HepG2 (cell line): ENCODE measurements at regions not wholly inside any gene's neighbourhood (a gene's known extent, or its start where the extent isn't known, plus 50 kb on each side); places are given as distances from the start of the nearest gene placed in this dataset.

Experiments
- IKZF1 ChIP-seq: fragments of 450-650 bp; IDR thresholded peaks from 2 replicates; pipeline ENCODE4 v1.7.1; 2016
- MTA1 ChIP-seq: sonication (generic); formaldehyde crosslinking; IDR thresholded peaks from 2 replicates; pipeline ENCODE4 v1.4.0; 2020; ENCODE audit warnings: missing genetic modification reagents, mild to moderate bottlenecking, borderline replicate concordance
- TF ChIP-seq, protein P1 (sequence below): sonication (generic); formaldehyde crosslinking; IDR thresholded peaks from 2 replicates; pipeline ENCODE4 v1.4.0; 2020; ENCODE audit warnings: mild to moderate bottlenecking, missing genetic modification reagents
- TF ChIP-seq, protein P2 (sequence below): sonication (generic); formaldehyde crosslinking; IDR thresholded peaks from 2 replicates; pipeline ENCODE4 v1.5.0; 2020; ENCODE audit warnings: missing genetic modification reagents
- TF ChIP-seq, protein P3 (sequence below): sonication (generic); formaldehyde crosslinking; IDR thresholded peaks from 2 replicates; pipeline ENCODE4 v1.4.0; 2020; ENCODE audit warnings: missing genetic modification reagents, borderline replicate concordance
- TF ChIP-seq, protein P4 (sequence below): sonication (generic); formaldehyde crosslinking; IDR thresholded peaks from 2 replicates; pipeline ENCODE4 v1.5.1; 2020; ENCODE audit warnings: mild to moderate bottlenecking, missing genetic modification reagents, borderline replicate concordance
- TF ChIP-seq, protein P5 (sequence below): sonication (generic); formaldehyde crosslinking; IDR thresholded peaks from 2 replicates; pipeline ENCODE4 v1.5.0; 2020; ENCODE audit warnings: mild to moderate bottlenecking, low read depth, missing genetic modification reagents, borderline replicate concordance
- TF ChIP-seq, protein P6 (sequence below): fragments of 450-650 bp; IDR thresholded peaks from 2 replicates; pipeline ENCODE4 v1.6.1; 2017; ENCODE audit warnings: mild to moderate bottlenecking

DNA sequence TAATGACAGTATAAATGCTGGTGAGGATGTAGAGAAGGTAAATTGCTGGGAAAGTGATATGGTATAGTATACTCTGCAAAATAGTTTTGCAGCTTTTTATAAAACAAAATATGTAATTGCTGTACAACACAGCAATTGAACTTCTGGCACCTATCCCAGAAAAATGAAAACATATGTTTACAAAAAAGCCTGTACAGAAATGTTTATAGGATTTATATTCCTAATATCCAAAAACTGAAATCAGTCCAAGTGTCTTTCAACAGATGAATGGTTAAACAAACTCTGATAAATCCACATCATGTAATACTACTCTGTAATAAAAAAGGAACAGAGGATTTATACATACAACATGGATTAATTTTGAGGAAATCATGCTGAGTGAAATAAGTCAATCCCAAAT is 198.4 kb upstream of the ACTRT1 start (continued):
- TF ChIP-seq, protein P1, sequence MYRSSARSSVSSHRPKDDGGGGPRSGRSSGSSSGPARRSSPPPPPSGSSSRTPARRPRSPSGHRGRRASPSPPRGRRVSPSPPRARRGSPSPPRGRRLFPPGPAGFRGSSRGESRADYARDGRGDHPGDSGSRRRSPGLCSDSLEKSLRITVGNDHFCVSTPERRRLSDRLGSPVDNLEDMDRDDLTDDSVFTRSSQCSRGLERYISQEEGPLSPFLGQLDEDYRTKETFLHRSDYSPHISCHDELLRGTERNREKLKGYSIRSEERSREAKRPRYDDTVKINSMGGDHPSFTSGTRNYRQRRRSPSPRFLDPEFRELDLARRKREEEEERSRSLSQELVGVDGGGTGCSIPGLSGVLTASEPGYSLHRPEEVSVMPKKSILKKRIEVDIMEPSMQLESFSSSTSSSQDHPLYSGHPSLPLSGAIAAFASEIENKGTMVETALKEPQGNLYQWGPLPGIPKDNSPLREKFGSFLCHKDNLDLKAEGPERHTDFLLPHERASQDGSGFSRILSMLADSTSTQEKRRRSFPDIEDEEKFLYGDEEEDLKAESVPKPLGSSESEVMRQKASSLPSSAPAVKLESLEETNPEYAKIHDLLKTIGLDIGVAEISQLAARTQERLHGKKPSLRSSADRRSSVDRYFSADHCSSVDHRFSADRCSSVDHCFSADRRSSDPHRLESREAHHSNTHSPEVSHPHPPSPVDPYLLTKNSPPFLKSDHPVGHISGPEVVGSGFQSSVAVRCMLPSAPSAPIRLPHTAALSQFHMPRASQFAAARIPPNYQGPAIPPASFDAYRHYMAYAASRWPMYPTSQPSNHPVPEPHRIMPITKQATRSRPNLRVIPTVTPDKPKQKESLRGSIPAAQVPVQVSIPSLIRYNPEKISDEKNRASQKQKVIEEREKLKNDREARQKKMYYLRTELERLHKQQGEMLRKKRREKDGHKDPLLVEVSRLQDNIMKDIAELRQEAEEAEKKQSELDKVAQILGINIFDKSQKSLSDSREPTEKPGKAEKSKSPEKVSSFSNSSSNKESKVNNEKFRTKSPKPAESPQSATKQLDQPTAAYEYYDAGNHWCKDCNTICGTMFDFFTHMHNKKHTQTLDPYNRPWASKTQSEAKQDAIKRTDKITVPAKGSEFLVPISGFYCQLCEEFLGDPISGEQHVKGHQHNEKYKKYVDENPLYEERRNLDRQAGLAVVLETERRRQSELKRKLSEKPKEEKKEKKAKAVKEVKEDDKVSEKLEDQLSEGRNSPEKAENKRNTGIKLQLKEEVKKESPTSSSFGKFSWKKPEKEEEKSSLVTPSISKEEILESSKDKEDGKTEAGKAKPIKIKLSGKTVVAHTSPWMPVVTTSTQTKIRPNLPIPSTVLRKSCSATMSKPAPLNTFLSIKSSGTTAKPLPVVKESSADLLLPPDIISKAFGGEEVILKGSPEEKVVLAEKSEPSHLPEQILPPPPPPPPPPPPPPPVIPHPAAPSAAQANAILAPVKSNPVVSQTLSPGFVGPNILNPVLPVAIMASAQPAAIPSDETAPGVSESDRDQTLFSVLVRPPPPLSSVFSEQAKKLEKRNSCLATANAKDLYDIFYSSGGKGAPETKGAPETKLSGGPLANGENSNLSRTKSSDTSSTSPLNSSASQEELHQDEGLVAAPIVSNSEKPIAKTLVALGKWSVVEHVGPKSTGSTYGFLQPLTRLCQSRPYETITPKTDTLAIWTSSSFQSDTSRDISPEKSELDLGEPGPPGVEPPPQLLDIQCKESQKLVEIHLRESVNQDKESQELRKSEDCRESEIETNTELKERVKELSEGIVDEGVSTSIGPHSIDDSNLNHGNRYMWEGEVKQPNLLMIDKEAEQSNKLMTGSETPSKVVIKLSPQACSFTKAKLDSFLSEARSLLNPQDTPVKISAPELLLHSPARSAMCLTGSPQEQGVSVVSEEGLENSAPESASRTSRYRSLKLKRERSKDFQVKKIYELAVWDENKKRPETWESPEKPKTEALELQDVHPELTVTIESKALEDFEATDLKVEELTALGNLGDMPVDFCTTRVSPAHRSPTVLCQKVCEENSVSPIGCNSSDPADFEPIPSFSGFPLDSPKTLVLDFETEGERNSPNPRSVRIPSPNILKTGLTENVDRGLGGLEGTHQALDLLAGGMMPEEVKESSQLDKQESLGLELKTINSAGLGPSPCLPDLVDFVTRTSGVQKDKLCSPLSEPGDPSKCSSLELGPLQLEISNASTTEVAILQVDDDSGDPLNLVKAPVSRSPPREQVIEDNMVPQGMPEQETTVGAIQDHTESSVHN (CRISPR knock-in tag): no peak
- TF ChIP-seq, protein P2, sequence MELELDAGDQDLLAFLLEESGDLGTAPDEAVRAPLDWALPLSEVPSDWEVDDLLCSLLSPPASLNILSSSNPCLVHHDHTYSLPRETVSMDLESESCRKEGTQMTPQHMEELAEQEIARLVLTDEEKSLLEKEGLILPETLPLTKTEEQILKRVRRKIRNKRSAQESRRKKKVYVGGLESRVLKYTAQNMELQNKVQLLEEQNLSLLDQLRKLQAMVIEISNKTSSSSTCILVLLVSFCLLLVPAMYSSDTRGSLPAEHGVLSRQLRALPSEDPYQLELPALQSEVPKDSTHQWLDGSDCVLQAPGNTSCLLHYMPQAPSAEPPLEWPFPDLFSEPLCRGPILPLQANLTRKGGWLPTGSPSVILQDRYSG (CRISPR knock-in tag): no peak
- TF ChIP-seq, protein P3, sequence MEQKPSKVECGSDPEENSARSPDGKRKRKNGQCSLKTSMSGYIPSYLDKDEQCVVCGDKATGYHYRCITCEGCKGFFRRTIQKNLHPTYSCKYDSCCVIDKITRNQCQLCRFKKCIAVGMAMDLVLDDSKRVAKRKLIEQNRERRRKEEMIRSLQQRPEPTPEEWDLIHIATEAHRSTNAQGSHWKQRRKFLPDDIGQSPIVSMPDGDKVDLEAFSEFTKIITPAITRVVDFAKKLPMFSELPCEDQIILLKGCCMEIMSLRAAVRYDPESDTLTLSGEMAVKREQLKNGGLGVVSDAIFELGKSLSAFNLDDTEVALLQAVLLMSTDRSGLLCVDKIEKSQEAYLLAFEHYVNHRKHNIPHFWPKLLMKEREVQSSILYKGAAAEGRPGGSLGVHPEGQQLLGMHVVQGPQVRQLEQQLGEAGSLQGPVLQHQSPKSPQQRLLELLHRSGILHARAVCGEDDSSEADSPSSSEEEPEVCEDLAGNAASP (CRISPR knock-in tag): no peak
- TF ChIP-seq, protein P4, sequence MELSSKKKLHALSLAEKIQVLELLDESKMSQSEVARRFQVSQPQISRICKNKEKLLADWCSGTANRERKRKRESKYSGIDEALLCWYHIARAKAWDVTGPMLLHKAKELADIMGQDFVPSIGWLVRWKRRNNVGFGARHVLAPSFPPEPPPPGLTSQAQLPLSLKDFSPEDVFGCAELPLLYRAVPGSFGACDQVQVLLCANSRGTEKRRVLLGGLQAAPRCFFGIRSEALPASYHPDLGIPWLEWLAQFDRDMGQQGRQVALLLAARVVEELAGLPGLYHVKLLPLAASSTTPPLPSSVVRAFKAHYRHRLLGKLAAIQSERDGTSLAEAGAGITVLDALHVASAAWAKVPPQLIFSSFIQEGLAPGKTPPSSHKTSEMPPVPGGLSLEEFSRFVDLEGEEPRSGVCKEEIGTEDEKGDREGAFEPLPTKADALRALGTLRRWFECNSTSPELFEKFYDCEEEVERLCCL: no peak
- TF ChIP-seq, protein P5, sequence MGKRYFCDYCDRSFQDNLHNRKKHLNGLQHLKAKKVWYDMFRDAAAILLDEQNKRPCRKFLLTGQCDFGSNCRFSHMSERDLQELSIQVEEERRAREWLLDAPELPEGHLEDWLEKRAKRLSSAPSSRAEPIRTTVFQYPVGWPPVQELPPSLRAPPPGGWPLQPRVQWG: no peak
- TF ChIP-seq IKZF1 (no peak), MTA1 (CRISPR knock-in tag) (no peak)
- TF ChIP-seq, protein P6, sequence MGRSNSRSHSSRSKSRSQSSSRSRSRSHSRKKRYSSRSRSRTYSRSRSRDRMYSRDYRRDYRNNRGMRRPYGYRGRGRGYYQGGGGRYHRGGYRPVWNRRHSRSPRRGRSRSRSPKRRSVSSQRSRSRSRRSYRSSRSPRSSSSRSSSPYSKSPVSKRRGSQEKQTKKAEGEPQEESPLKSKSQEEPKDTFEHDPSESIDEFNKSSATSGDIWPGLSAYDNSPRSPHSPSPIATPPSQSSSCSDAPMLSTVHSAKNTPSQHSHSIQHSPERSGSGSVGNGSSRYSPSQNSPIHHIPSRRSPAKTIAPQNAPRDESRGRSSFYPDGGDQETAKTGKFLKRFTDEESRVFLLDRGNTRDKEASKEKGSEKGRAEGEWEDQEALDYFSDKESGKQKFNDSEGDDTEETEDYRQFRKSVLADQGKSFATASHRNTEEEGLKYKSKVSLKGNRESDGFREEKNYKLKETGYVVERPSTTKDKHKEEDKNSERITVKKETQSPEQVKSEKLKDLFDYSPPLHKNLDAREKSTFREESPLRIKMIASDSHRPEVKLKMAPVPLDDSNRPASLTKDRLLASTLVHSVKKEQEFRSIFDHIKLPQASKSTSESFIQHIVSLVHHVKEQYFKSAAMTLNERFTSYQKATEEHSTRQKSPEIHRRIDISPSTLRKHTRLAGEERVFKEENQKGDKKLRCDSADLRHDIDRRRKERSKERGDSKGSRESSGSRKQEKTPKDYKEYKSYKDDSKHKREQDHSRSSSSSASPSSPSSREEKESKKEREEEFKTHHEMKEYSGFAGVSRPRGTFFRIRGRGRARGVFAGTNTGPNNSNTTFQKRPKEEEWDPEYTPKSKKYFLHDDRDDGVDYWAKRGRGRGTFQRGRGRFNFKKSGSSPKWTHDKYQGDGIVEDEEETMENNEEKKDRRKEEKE: no peak
